ENCODE measurements at regions not wholly inside any gene's neighbourhood (a gene's known extent, or its start where the extent isn't known, plus 50 kb on each side); places are given as distances from the start of the nearest gene placed in this dataset.
"Not testable (repeated sequence)": the region's sequence is repeated elsewhere in the genome, so short reads cannot be mapped to it uniquely, and the experiment has no call there.

- no peak overlapping the region for H3K4me3 Mint-ChIP-seq
- H3K27ac Mint-ChIP-seq, result no peak overlapping the region
- H3K36me3 Mint-ChIP-seq, result peaks cover 18% of the 10 kb centered on the region
- TF ChIP-seq, protein P1, sequence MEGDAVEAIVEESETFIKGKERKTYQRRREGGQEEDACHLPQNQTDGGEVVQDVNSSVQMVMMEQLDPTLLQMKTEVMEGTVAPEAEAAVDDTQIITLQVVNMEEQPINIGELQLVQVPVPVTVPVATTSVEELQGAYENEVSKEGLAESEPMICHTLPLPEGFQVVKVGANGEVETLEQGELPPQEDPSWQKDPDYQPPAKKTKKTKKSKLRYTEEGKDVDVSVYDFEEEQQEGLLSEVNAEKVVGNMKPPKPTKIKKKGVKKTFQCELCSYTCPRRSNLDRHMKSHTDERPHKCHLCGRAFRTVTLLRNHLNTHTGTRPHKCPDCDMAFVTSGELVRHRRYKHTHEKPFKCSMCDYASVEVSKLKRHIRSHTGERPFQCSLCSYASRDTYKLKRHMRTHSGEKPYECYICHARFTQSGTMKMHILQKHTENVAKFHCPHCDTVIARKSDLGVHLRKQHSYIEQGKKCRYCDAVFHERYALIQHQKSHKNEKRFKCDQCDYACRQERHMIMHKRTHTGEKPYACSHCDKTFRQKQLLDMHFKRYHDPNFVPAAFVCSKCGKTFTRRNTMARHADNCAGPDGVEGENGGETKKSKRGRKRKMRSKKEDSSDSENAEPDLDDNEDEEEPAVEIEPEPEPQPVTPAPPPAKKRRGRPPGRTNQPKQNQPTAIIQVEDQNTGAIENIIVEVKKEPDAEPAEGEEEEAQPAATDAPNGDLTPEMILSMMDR (IDR thresholded peaks at IDR 0.05; ENCODE audit: unreplicated experiment), result no peak
- peaks cover 12% of the 10 kb centered on the region for H3K4me1 Mint-ChIP-seq
- peaks cover 11% of the 10 kb centered on the region for H3K9me3 Mint-ChIP-seq
- H3K27me3 Mint-ChIP-seq (ENCODE audit: low read depth), result no peaks in the 10 kb centered on the region
- no peak for DNase-seq (ENCODE audit: low spot score in 2 of 2, unreplicated experiment in 2 of 2)
Observed at GRCh38 chr13:22897571-22898314, 283.0 kb upstream of the SGCG start.

DNA sequence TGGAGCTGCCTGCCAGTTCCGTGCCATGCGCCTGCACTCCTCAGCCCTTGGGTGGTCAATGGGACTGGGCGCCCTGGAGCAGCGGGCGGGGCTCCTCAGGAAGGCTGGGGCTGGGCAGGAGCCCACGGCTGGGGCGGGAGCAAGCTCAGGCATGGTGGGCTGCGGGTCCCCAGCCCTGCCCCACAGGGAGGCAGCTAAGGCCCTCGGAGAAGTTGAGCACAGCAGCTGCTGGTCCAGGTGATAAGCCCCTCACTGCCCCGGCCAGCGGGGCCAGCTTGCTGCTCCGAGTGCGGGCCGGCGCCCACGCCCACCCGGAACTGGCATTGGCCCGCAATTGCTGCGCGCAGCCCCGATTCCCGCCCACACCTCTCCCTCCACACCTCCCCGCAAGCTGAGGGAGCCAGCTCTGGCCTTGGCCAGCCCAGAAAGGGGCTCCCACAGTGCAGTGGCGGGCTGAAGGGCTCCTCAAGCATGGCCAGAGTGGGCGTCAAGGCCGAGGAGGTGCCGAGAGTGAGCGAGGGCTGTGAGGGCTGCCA lies 280.3 kb upstream of the SGCG start:
- peaks cover 22% of the 10 kb centered on the region for H3K9me3 Mint-ChIP-seq

GRCh38 chr13:22903301-22903700 lies 277.5 kb upstream of the SGCG start:
- peaks cover 33% of the 10 kb centered on the region for H3K36me3 Mint-ChIP-seq
- TF ChIP-seq, protein P1 (IDR thresholded peaks at IDR 0.05; ENCODE audit: unreplicated experiment), result no peak
- H3K4me3 Mint-ChIP-seq, result no peak overlapping the region
- DNase-seq (ENCODE audit: low spot score in 2 of 2, unreplicated experiment in 2 of 2), result no peak
- H3K9me3 Mint-ChIP-seq, result peaks cover 22% of the 10 kb centered on the region
- no peaks in the 10 kb centered on the region for H3K4me1 Mint-ChIP-seq
- H3K27ac Mint-ChIP-seq, result no peak overlapping the region
- H3K27me3 Mint-ChIP-seq (ENCODE audit: low read depth), result no peaks in the 10 kb centered on the region

More for the DNA sequence above, 280.3 kb upstream of the SGCG start:
- H3K27me3 Mint-ChIP-seq (ENCODE audit: low read depth); H3K4me3 Mint-ChIP-seq; DNase-seq (ENCODE audit: low spot score in 2 of 2, unreplicated experiment in 2 of 2); H3K4me1 Mint-ChIP-seq; H3K27ac Mint-ChIP-seq: not testable (repeated sequence)
- peaks cover 30% of the 10 kb centered on the region for H3K36me3 Mint-ChIP-seq

GRCh38 chr13:22903925-22904324 lies 276.9 kb upstream of the SGCG start:
- no peaks in the 10 kb centered on the region for H3K4me1 Mint-ChIP-seq

GRCh38 chr13:22915442-22916082 lies 265.2 kb upstream of the SGCG start:
- TF ChIP-seq, protein P1 (IDR thresholded peaks at IDR 0.05; ENCODE audit: unreplicated experiment), result peak; percentile 48
- no peaks in the 10 kb centered on the region for H3K27me3 Mint-ChIP-seq (ENCODE audit: low read depth)
- peak overlapping the region; percentile 90 for H3K4me3 Mint-ChIP-seq
- peaks cover 25% of the 10 kb centered on the region for H3K4me1 Mint-ChIP-seq
- peak in 1 of 2 experiments; percentile 76 for DNase-seq (ENCODE audit: low spot score in 2 of 2, unreplicated experiment in 2 of 2)
- H3K36me3 Mint-ChIP-seq, result peaks cover 9% of the 10 kb centered on the region
- H3K27ac Mint-ChIP-seq, result peak overlapping the region; percentile 72
- peaks cover 11% of the 10 kb centered on the region for H3K9me3 Mint-ChIP-seq

More at GRCh38 chr13:22903925-22904324, 276.9 kb upstream of the SGCG start:
- peaks cover 22% of the 10 kb centered on the region for H3K9me3 Mint-ChIP-seq
- TF ChIP-seq, protein P1 (IDR thresholded peaks at IDR 0.05; ENCODE audit: unreplicated experiment), result no peak
- H3K27me3 Mint-ChIP-seq (ENCODE audit: low read depth), result no peaks in the 10 kb centered on the region
- H3K27ac Mint-ChIP-seq, result no peak overlapping the region
- no peak for DNase-seq (ENCODE audit: low spot score in 2 of 2, unreplicated experiment in 2 of 2)
- H3K36me3 Mint-ChIP-seq, result peaks cover 33% of the 10 kb centered on the region
- H3K4me3 Mint-ChIP-seq, result no peak overlapping the region

- H3K4me3 Mint-ChIP-seq, result peak overlapping the region; percentile 90
- not testable (repeated sequence) for DNase-seq (ENCODE audit: low spot score in 2 of 2, unreplicated experiment in 2 of 2); H3K27me3 Mint-ChIP-seq (ENCODE audit: low read depth); H3K36me3 Mint-ChIP-seq
- peaks cover 11% of the 10 kb centered on the region for H3K9me3 Mint-ChIP-seq
- H3K4me1 Mint-ChIP-seq, result peaks cover 25% of the 10 kb centered on the region
- peak overlapping the region; percentile 72 for H3K27ac Mint-ChIP-seq
Observed at GRCh38 chr13:22916276-22916675, 264.5 kb upstream of the SGCG start.

Data from mesothelial cell of epicardium (in vitro differentiated cells).